MM.1S (cell line): ENCODE measurements at regions not wholly inside any gene's neighbourhood (a gene's known extent, or its start where the extent isn't known, plus 50 kb on each side); places are given as distances from the start of the nearest gene placed in this dataset.

Experiments
- DNase-seq: peaks from one replicate; pipeline ENCODE4 v3.0.0-alpha.2; 2015
- H2AFZ ChIP-seq: fragments of 300-600 bp; sonication (generic); 2 replicates; pipeline ENCODE4 v1.6.0; 2016; ENCODE audit warnings: antibody characterized with exemption, low read length
- H3F3A ChIP-seq: fragments of 300-600 bp; sonication (generic); 2 replicates; pipeline ENCODE4 v1.6.1; 2016; ENCODE audit warnings: mild to moderate bottlenecking, antibody characterized with exemption, low read length, moderate library complexity, mixed read lengths; ENCODE audit not compliant: insufficient read depth
- H3K27ac ChIP-seq: fragments of 300-600 bp; sonication (generic); 2 replicates; pipeline ENCODE4 v1.5.1; 2016; ENCODE audit warnings: mild to moderate bottlenecking, low read length
- H3K27me3 ChIP-seq: fragments of 300-600 bp; sonication (generic); replicated peaks from 2 replicates; pipeline ENCODE4 v1.6.0; 2016; ENCODE audit warnings: low read length; ENCODE audit not compliant: insufficient read depth
- H3K36me3 ChIP-seq: fragments of 300-600 bp; sonication (generic); replicated peaks from 2 replicates; pipeline ENCODE4 v1.6.1; 2016; ENCODE audit warnings: mild to moderate bottlenecking, low read length, mixed read lengths; ENCODE audit not compliant: insufficient read depth
- H3K4me1 ChIP-seq: fragments of 300-600 bp; sonication (generic); 2 replicates; pipeline ENCODE4 v1.6.1; 2016; ENCODE audit warnings: low read length, mixed read lengths
- H3K4me2 ChIP-seq: fragments of 300-600 bp; sonication (generic); 2 replicates; pipeline ENCODE4 v1.6.0; 2016; ENCODE audit warnings: low read depth, low read length
- H3K4me3 ChIP-seq: fragments of 300-600 bp; sonication (generic); 2 replicates; pipeline ENCODE4 v1.5.1; 2016; ENCODE audit warnings: low read length, mixed read lengths
- H3K79me2 ChIP-seq: fragments of 300-600 bp; sonication (generic); 2 replicates; pipeline ENCODE4 v1.6.1; 2016; ENCODE audit warnings: mixed run types, low read length, mixed read lengths
- H3K9ac ChIP-seq: fragments of 300-600 bp; sonication (generic); 2 replicates; pipeline ENCODE4 v1.6.1; 2016; ENCODE audit warnings: low read length, mixed read lengths
- H3K9me2 ChIP-seq: fragments of 300-600 bp; sonication (generic); replicated peaks from 2 replicates; pipeline ENCODE4 v1.6.1; 2016; ENCODE audit warnings: mild to moderate bottlenecking, low read length, mixed read lengths; ENCODE audit not compliant: insufficient read depth
- H3K9me3 ChIP-seq: fragments of 300-600 bp; sonication (generic); replicated peaks from 2 replicates; pipeline ENCODE4 v1.6.1; 2016; ENCODE audit warnings: mild to moderate bottlenecking, low read length, mixed read lengths; ENCODE audit not compliant: insufficient read depth
- H4K20me1 ChIP-seq: fragments of 300-600 bp; sonication (generic); 2 replicates; pipeline ENCODE4 v1.6.1; 2016; ENCODE audit warnings: mild to moderate bottlenecking, low read length, moderate library complexity, mixed read lengths; ENCODE audit not compliant: insufficient read depth
- CTCF ChIP-seq: fragments of 300-600 bp; sonication (generic); IDR thresholded peaks from 2 replicates; pipeline ENCODE4 v1.5.1; 2016; ENCODE audit warnings: antibody characterized with exemption, low read length, mixed read lengths
- EZH2 ChIP-seq: fragments of 300-600 bp; sonication (generic); optimal IDR thresholded peaks from 2 replicates; pipeline ENCODE3; 2017; ENCODE audit warnings: low read depth, mild to moderate bottlenecking, antibody characterized with exemption, low read length, mixed read lengths
- EZH2phosphoT487 ChIP-seq: fragments of 300-600 bp; sonication (generic); IDR thresholded peaks from 2 replicates; pipeline ENCODE4 v1.6.1; 2018; ENCODE audit warnings: antibody characterized with exemption, low read length

- Histone ChIP-seq H3K4me3 (no peak overlapping the region), H2AFZ (no peak overlapping the region), H3K9me2 (no peaks in the 10 kb centered on the region), H4K20me1 (no peaks in the 10 kb centered on the region), H3K4me1 (no peaks in the 10 kb centered on the region), H3F3A (no peaks in the 10 kb centered on the region), H3K36me3 (no peaks in the 10 kb centered on the region), H3K4me2 (no peak overlapping the region), H3K27ac (no peak overlapping the region), H3K9ac (no peak overlapping the region), H3K79me2 (no peaks in the 10 kb centered on the region), H3K9me3 (no peaks in the 10 kb centered on the region), H3K27me3 (no peaks in the 10 kb centered on the region)
- DNase-seq: no peak
- no peak for TF ChIP-seq EZH2phosphoT487
- no peak for TF ChIP-seq CTCF
- no peak for TF ChIP-seq EZH2
These were observed 223.0 kb upstream of the POU5F2 start for GRCh38 chr5:93964421-93964820.

- H3F3A ChIP-seq: no peaks in the 10 kb centered on the region
- H4K20me1 ChIP-seq: no peaks in the 10 kb centered on the region
- no peak overlapping the region for H3K4me2 ChIP-seq
- DNase-seq: no peak
- H3K27ac ChIP-seq: no peak overlapping the region
- H3K9me2 ChIP-seq: no peaks in the 10 kb centered on the region
- no peak for TF ChIP-seq EZH2
- TF ChIP-seq CTCF: no peak
- TF ChIP-seq EZH2phosphoT487: no peak
- H3K9ac ChIP-seq: no peak overlapping the region
- no peaks in the 10 kb centered on the region for H3K9me3 ChIP-seq
- H2AFZ ChIP-seq: no peak overlapping the region
- H3K27me3 ChIP-seq: no peaks in the 10 kb centered on the region
- no peaks in the 10 kb centered on the region for H3K79me2 ChIP-seq
- no peaks in the 10 kb centered on the region for H3K4me1 ChIP-seq
- H3K4me3 ChIP-seq: no peak overlapping the region
- no peaks in the 10 kb centered on the region for H3K36me3 ChIP-seq
These were observed 218.6 kb upstream of the POU5F2 start for GRCh38 chr5:93960042-93960441.

GRCh38 chr5:93956006-93956405 is 214.6 kb upstream of the POU5F2 start:
- Histone ChIP-seq H3K36me3 (no peaks in the 10 kb centered on the region), H4K20me1 (no peaks in the 10 kb centered on the region), H3K4me2 (no peak overlapping the region), H3F3A (no peaks in the 10 kb centered on the region), H3K9me3 (no peaks in the 10 kb centered on the region), H3K4me3 (no peak overlapping the region), H3K27ac (no peak overlapping the region), H3K27me3 (no peaks in the 10 kb centered on the region), H3K9me2 (no peaks in the 10 kb centered on the region), H3K79me2 (no peaks in the 10 kb centered on the region), H3K4me1 (no peaks in the 10 kb centered on the region), H2AFZ (no peak overlapping the region), H3K9ac (no peak overlapping the region)
- DNase-seq: no peak
- no peak for TF ChIP-seq CTCF
- TF ChIP-seq EZH2: no peak
- TF ChIP-seq EZH2phosphoT487: no peak
